ENCODE measurements at regions not wholly inside any gene's neighbourhood (a gene's known extent, or its start where the extent isn't known, plus 50 kb on each side); places are given as distances from the start of the nearest gene placed in this dataset.

GRCh38 chr3:182238126-182238525, 526.4 kb downstream of the SOX2 start:
- FAIRE-seq, result no peak
- POLR2A ChIA-PET, result no interaction called here
- no peaks in the 10 kb centered on the region for H3K9me3 ChIP-seq (replicated peaks; ENCODE audit: control insufficient read depth, insufficient read depth, low read length)
- H3K27ac ChIP-seq (ENCODE audit: insufficient read depth, low read depth, low read length), result no peak overlapping the region
- H3K4me2 ChIP-seq (ENCODE audit: insufficient read depth, low read length), result no peak overlapping the region
- no peaks in the 10 kb centered on the region for H3K79me2 ChIP-seq (ENCODE audit: control insufficient read depth, insufficient read depth, low read length)
- CTCF ChIA-PET, result interaction anchor here (0.8 kb wide), 1 partner anchor 536 kb away, joined by 3 read pairs; no protein-coding TSS in a partner anchor
- no peaks in the 10 kb centered on the region for H4K20me1 ChIP-seq (replicated peaks; ENCODE audit: control insufficient read depth, extremely low read depth, insufficient read depth, low read length)
- no peak for DNase-seq (ENCODE audit: low read depth, low spot score)
- H3K4me3 ChIP-seq (replicated peaks in 1 of 3; ENCODE audit: insufficient read depth in 1 of 3, low read depth in 1 of 3, low read length in 3 of 3), result no peak overlapping the region
- H3K4me1 ChIP-seq (ENCODE audit: control insufficient read depth, extremely low read depth, insufficient read depth, low read length), result no peaks in the 10 kb centered on the region
- H3K27me3 ChIP-seq (ENCODE audit: control insufficient read depth in 2 of 2, insufficient read depth in 2 of 2, low read length in 2 of 2), result no peaks in the 10 kb centered on the region
- no peaks in the 10 kb centered on the region for H3K9me1 ChIP-seq (replicated peaks; ENCODE audit: control insufficient read depth, extremely low read depth, insufficient read depth, low read length)
- intact Hi-C loops (cut with micrococcal nuclease), result no loop called here
- no peaks in the 10 kb centered on the region for H3K36me3 ChIP-seq (ENCODE audit: control insufficient read depth in 2 of 2, extremely low read depth in 1 of 2, insufficient read depth in 2 of 2, low read length in 2 of 2)
- no peak for TF ChIP-seq GATA2 (IDR thresholded peaks at IDR 0.05; ENCODE audit: insufficient read depth, insufficient read length, low read depth, low read length)
- TF ChIP-seq, protein P1, sequence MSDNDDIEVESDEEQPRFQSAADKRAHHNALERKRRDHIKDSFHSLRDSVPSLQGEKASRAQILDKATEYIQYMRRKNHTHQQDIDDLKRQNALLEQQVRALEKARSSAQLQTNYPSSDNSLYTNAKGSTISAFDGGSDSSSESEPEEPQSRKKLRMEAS (IDR thresholded peaks at IDR 0.05; ENCODE audit: insufficient read depth, insufficient read length), result no peak
- no peak for TF ChIP-seq JUN (IDR thresholded peaks at IDR 0.05; ENCODE audit: borderline replicate concordance, insufficient read depth, insufficient read length, low read depth)
- TF ChIP-seq FOS (IDR thresholded peaks at IDR 0.05; ENCODE audit: borderline replicate concordance, insufficient read depth, low read length), result no peak
- no peak for TF ChIP-seq POLR2A (IDR thresholded peaks at IDR 0.05; ENCODE audit: low read depth, low read length)
- no peak for TF ChIP-seq POLR2AphosphoS5 (IDR thresholded peaks at IDR 0.05; ENCODE audit: insufficient read depth, low read depth, low read length)
- TF ChIP-seq MYC (IDR thresholded peaks at IDR 0.05; ENCODE audit: low read depth, low read length), result no peak
- no peak for TF ChIP-seq EZH2 (IDR thresholded peaks at IDR 0.05; ENCODE audit: borderline replicate concordance, low read depth, low read length, severe bottlenecking)
- dilution Hi-C loops (cut with MboI; ENCODE audit: extremely low pct_ligation_motif_present, low sequenced_read_pairs), result no loop called here
- BruUV-seq (replicated peaks), result no TSS peak
- no peak overlapping the region for H2AFZ ChIP-seq (ENCODE audit: low read depth, low read length)
- H3K9ac ChIP-seq (replicated peaks; ENCODE audit: extremely low read depth, insufficient read depth, low read length), result no peak overlapping the region

GRCh38 chr3:182239316-182239715, 527.6 kb downstream of the SOX2 start:
- Histone ChIP-seq H3K27me3 (ENCODE audit: control insufficient read depth in 2 of 2, insufficient read depth in 2 of 2, low read length in 2 of 2) (no peaks in the 10 kb centered on the region), H3K4me3 (replicated peaks in 1 of 3; ENCODE audit: insufficient read depth in 1 of 3, low read depth in 1 of 3, low read length in 3 of 3) (no peak overlapping the region), H4K20me1 (replicated peaks; ENCODE audit: control insufficient read depth, extremely low read depth, insufficient read depth, low read length) (no peaks in the 10 kb centered on the region), H3K79me2 (ENCODE audit: control insufficient read depth, insufficient read depth, low read length) (no peaks in the 10 kb centered on the region), H3K36me3 (ENCODE audit: control insufficient read depth in 2 of 2, extremely low read depth in 1 of 2, insufficient read depth in 2 of 2, low read length in 2 of 2) (no peaks in the 10 kb centered on the region), H3K4me2 (ENCODE audit: insufficient read depth, low read length) (no peak overlapping the region), H3K4me1 (ENCODE audit: control insufficient read depth, extremely low read depth, insufficient read depth, low read length) (no peaks in the 10 kb centered on the region), H3K9me3 (replicated peaks; ENCODE audit: control insufficient read depth, insufficient read depth, low read length) (no peaks in the 10 kb centered on the region), H3K9ac (replicated peaks; ENCODE audit: extremely low read depth, insufficient read depth, low read length) (no peak overlapping the region), H3K9me1 (replicated peaks; ENCODE audit: control insufficient read depth, extremely low read depth, insufficient read depth, low read length) (no peaks in the 10 kb centered on the region), H2AFZ (ENCODE audit: low read depth, low read length) (no peak overlapping the region), H3K27ac (ENCODE audit: insufficient read depth, low read depth, low read length) (no peak overlapping the region)
- FAIRE-seq (no peak), DNase-seq (ENCODE audit: low read depth, low spot score) (no peak)
- intact Hi-C loops (cut with micrococcal nuclease), result no loop called here
- dilution Hi-C loops (cut with MboI; ENCODE audit: extremely low pct_ligation_motif_present, low sequenced_read_pairs), result no loop called here
- TF ChIP-seq GATA2 (IDR thresholded peaks at IDR 0.05; ENCODE audit: insufficient read depth, insufficient read length, low read depth, low read length) (no peak), MYC (IDR thresholded peaks at IDR 0.05; ENCODE audit: low read depth, low read length) (no peak), POLR2A (IDR thresholded peaks at IDR 0.05; ENCODE audit: low read depth, low read length) (no peak), JUN (IDR thresholded peaks at IDR 0.05; ENCODE audit: borderline replicate concordance, insufficient read depth, insufficient read length, low read depth) (no peak), EZH2 (IDR thresholded peaks at IDR 0.05; ENCODE audit: borderline replicate concordance, low read depth, low read length, severe bottlenecking) (no peak)
- TF ChIP-seq, protein P1 (IDR thresholded peaks at IDR 0.05; ENCODE audit: insufficient read depth, insufficient read length), result no peak
- POLR2A ChIA-PET, result no interaction called here
- CTCF ChIA-PET, result no interaction called here
- BruUV-seq (replicated peaks), result no TSS peak
